ENCODE measurements at regions not wholly inside any gene's neighbourhood (a gene's known extent, or its start where the extent isn't known, plus 50 kb on each side); places are given as distances from the start of the nearest gene placed in this dataset.
"Not testable (repeated sequence)": the region's sequence is repeated elsewhere in the genome, so short reads cannot be mapped to it uniquely, and the experiment has no call there.

GRCh38 chr2:129912871-129913694, 66.4 kb upstream of the RAB6C start:
- no peak for DNase-seq (ENCODE audit: low read depth in 2 of 2)

DNA sequence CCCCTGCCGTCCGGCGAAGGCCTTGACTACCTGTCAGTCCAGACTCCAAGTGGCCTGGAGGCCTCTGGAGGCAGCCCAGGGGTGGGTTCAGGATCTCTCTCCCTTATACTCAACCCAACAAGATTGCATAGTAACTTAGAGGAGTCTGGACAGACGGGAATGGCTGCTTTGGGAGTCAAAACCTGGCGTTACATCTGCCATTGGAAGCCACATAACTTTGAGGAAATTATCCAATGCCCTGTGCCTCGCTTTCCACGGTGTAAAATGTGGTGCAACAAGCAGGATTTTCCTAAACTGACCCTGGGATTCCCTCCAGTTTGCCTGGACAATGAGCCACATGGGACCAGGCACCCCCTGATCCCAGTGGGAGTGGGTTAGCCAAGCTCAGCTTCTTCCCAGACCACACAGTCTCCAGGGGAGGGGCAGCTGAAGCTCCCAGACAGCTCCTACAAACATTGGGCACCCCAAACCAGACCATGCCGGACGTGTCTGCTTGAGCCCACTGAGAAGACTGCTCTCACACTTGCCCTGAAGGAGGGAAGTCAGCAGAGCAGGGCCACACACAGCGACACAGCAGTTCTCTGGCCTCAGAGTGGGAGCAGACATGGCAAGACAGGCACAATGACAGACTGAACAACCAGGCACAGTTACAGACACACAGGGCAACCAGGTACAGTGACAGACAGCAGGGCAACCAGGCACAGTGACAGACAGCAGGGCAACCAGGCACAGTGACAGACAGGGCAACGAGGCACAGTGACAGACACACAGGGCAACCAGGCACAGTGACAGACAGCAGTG, 65.6 kb upstream of the RAB6C start:
- no peak for DNase-seq (ENCODE audit: low read depth in 2 of 2)

- no peak for DNase-seq (ENCODE audit: low read depth in 2 of 2)
Observed at GRCh38 chr2:129914538-129915302, 64.7 kb upstream of the RAB6C start.

DNA sequence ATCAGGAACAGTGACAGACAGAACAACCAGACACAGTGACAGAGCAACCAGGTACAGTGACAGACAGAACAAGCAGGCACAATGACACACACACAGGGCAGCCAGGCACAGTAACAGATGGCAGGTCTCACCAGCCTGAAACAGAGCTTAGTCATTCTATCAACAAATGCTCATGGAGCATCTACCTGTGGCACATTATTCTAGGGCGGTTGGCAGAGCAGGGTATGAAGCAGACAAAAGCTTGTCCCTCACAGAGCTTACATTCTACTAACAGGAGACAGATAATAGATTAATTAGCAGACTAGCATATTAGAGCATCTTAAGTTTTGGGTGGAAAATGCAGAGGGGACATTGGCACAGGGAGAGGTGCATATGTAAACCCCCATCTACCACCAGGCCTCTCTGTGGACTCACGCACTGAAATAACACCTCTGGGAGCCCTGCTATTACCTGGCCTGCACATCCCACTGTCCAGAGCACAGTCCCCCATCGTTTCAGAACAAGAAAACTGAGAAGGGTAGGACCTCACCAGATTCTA, 64.1 kb upstream of the RAB6C start:
- DNase-seq (ENCODE audit: low read depth in 2 of 2) = no peak

GRCh38 chr2:129918604-129919003, 60.9 kb upstream of the RAB6C start:
- no peak for DNase-seq (ENCODE audit: low read depth in 2 of 2)

DNA sequence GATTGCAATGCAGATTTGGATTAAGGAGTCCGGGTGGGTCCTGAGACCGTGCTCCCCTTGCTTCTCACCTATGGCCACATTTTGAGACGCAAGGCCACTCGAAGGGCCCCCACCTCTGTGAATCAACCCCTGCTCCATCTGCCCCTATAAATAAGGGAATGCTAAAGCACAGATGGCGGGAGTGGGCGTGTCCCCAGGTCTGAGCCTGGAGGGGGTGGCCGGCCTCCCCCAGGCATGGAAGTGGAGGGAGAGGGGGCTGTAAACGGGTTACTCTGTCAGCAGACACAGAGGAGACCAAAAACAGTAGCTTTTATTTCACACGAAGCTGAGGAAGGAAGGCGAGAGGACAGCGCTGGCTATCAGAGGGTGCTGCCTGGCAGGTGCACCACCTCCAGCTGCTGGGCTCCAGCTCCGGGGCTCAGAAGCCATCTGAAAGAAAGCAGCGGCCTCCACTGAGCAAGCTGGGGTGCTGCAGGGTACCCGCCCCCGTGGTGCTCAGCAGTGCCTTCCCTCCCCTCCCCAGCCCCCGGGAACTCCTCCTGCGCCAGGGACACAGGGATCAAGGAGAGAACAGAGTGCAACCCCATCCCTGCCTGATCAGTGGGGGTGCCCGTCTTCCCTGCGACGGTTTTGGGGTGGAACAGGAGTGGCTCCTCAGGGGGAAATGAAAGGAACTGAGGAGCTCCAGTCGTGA, 56.7 kb upstream of the RAB6C start:
- DNase-seq (ENCODE audit: low read depth in 2 of 2) = no peak

DNA sequence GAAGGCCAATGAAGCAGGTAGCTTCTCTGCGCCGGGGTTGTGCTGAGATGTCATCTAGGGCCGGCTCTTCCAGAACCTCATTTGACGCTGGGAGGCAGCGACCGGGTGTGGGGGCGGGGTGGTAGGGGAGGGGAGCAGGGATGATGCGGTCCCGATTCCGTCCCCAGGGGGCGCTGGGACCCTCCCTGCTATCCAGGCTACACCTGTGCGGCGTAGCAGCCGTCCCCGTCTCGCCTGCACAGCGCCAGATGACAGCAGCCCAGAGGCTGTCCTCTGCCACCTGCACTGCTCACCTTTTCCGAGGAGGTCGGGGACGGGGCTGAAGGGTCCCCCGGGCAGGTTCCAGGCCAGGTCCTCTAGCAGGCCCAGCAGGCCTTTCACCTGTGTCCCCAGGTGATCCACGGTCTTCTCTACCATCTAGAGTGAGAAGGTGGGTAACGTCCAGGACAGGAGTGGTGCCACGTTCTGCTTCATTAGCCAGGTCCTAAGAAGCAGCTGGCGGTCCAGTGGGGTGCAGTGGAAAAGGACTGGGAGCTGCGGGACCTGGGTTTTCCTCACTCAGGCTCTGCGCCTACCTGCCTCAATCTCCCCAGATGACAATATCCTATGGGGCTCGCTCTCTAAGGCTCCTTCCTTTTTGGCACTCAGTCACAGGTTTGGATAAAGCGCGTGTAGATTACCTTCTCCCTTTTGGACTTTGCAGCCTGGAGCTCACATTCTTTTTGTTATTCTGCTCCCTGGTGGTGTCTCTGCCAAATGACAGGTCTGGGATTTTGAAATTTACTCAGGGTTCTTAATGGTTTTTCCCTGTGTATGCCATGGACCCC, 56.0 kb upstream of the RAB6C start:
- DNase-seq (ENCODE audit: low read depth in 2 of 2) = peak; percentile 11 to 35

- DNase-seq (ENCODE audit: low read depth in 2 of 2) = not testable (repeated sequence)
Observed at GRCh38 chr2:129924115-129924514, 55.4 kb upstream of the RAB6C start.

- no peak for DNase-seq (ENCODE audit: low read depth in 2 of 2)
Observed at GRCh38 chr2:129925381-129925780, 54.1 kb upstream of the RAB6C start.

DNA sequence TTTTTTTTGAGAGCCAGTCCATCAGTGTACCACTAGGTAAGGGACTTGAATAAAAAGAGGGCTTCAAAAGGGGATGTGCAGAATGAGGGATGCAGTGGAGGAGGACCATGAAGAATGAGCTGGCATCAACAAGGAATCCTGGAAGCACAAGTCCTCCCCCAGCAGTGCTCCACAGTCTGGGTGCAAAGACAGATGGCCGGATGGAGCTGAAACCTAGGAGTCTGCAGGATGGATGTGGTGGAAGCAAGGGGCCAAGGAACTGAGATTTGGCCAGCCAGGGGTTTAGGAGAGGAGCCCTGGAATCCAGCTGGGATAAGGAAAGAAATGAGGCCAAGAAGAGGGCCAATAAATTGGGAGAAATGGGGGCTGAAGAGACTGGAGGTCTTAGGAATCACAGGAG, 51.8 kb upstream of the RAB6C start:
- DNase-seq (ENCODE audit: low read depth in 2 of 2) = no peak

GRCh38 chr2:129929321-129930290, 49.9 kb upstream of the RAB6C start:
- no peak for DNase-seq (ENCODE audit: low read depth in 2 of 2)
